GM12875 (cell line): ENCODE measurements at regions not wholly inside any gene's neighbourhood (a gene's known extent, or its start where the extent isn't known, plus 50 kb on each side); places are given as distances from the start of the nearest gene placed in this dataset.
"Not testable (repeated sequence)": the region's sequence is repeated elsewhere in the genome, so short reads cannot be mapped to it uniquely, and the experiment has no call there.

Experiments used
- H3K4me3 ChIP-seq: one replicate; pipeline ENCODE4 v1.5.1; 2011; ENCODE audit warnings: low read depth, low read length, control low read depth
- TF ChIP-seq, protein P1 (sequence below): IDR thresholded peaks from 2 replicates; pipeline ENCODE4 v1.5.1; 2011; ENCODE audit warnings: low read depth, mild to moderate bottlenecking, control low read depth, inconsistent platforms, low read length, moderate library complexity, borderline replicate concordance; ENCODE audit not compliant: insufficient read depth

DNA sequence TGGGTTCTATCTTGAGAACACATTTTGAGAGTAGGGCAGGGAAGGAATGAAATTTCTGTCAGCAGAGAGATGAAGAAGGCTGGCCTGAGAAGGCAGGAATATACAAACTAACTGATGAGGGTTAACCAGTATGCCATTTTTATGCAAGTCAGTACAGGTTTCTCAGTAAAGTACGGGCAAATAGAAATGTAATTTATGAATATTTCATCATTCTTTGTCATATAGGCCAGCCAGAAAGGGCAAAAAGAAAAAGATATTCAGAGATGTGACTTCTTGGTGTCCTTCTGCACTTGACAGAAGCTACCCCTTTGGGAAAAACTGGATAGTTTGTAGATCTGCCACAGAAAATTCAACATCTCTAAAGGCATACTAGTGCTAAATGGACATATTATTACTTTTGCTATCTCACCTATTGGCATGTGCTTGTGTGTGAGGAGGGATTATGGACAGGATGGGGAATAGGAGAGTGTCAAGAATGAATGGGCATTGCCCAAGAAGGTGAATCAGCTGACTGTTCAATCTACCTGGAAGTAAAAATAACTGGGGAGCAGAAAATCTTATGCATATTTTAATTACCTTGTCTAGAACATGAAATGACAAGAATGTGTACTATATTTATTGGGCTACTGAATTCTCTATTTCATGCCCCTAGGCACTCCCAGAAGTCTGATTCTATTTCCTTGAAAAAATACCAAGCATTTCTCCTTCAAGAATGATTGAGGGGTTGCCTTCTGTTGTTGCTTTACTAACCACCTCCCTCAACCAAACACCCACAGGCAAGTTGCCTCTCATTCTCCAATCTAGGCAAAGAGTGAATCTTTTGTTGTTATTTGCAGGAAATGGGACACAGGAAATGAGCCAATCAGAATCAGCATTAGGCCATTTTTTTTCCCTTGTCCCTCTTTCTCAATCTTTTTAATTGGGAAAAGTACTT lies 175.1 kb upstream of the SLC38A2 start:
- TF ChIP-seq, protein P1, sequence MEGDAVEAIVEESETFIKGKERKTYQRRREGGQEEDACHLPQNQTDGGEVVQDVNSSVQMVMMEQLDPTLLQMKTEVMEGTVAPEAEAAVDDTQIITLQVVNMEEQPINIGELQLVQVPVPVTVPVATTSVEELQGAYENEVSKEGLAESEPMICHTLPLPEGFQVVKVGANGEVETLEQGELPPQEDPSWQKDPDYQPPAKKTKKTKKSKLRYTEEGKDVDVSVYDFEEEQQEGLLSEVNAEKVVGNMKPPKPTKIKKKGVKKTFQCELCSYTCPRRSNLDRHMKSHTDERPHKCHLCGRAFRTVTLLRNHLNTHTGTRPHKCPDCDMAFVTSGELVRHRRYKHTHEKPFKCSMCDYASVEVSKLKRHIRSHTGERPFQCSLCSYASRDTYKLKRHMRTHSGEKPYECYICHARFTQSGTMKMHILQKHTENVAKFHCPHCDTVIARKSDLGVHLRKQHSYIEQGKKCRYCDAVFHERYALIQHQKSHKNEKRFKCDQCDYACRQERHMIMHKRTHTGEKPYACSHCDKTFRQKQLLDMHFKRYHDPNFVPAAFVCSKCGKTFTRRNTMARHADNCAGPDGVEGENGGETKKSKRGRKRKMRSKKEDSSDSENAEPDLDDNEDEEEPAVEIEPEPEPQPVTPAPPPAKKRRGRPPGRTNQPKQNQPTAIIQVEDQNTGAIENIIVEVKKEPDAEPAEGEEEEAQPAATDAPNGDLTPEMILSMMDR: no peak

DNA sequence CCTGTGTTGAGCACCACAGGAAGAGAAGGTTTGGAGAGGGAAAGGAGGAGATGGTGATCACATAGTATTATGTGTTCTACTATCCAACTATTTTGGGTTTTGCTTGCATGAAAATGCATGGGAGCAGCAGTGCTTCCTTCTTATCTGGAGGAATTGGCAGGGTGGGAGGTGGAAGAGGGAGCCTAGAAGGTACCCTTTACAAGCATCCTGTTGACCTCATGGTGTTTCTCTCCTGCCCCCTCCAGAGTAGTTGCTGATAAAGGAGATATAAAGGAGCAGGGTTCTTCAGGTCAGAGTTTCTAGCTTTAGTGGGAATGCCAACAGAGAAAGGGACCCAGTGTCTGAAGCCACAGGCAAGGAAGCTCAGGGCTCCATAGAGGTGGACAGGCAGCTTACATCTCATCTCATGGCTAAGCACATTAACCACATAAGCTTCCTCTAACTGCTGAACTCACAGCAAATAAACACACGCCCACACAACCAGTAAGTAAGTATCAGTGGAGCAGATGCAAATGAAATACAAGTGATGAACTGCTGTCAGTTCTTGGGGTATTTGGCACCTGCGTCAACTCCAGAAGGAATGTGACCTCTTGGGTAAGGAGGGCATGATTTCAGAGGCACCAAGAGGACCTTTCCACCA lies 174.2 kb upstream of the SLC38A2 start:
- H3K4me3 ChIP-seq: no peak overlapping the region
- TF ChIP-seq, protein P1: no peak

More for the DNA sequence above, 175.1 kb upstream of the SLC38A2 start:
- no peak overlapping the region for H3K4me3 ChIP-seq

DNA sequence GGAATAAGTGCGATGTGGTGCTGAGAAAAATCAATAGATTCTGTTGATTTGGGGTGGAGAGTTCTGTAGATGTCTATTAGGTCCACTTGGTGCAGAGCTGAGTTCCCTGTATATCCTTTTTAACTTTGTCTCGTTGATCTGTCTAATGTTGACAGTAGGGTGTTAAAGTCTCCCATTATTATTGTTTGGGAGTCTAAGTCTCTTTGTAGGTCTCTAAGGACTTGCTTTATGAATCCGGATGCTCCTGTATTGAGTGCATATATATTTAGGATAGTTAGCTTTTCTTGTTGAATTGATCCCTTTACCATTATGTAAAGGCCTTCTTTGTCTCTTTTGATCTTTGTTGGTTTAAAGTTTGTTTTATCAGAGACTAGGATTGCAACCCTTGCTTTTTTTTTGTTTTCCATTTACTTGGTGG lies 170.8 kb upstream of the SLC38A2 start:
- H3K4me3 ChIP-seq: not testable (repeated sequence)

DNA sequence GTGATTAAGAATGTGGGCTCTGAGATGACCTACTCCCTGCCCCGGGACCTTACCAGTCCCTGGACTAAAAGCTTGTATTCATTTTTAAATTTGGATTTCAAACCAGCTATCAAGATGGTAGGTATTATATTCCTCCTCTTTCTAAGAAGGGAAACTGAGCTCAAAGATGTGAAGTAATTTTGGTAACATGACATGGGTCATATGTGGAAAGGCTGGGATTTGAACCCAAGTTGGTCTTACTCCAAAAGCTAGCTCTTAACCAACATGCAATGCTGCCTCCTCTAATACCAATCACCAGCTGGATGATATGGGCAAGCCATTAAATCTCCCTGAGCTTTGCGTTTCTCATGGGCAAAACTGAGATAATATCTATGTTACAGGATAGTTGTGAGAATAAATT lies 166.4 kb upstream of the SLC38A2 start:
- TF ChIP-seq, protein P1: no peak
- H3K4me3 ChIP-seq: no peak overlapping the region

DNA sequence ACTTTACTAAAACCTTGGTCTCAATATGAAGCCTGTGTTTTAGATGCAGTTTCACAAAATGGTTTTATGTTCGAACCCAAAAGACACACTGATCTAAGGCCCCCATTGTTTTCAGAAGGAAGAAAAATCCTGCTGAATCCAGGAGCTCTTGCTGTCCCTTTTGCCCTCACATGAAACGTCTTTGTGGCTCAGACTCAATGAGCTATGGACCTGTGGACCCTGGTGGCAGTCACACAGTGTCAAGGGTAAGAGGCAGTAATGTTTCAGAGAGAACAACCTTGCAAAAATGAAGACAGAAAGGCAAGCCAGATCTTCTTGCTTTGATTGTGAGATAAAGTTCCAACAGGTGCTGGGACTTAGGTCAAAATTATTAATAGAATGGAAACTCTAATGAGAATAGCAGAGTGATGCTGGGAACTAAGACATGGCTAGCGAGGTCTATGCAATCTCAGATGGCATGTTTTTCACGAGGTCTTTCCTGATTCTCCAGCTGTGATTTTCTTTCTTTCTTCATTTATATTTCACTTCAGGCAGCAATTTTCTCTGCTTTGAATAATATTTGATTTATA lies 164.9 kb upstream of the SLC38A2 start:
- TF ChIP-seq, protein P1: no peak
- no peak overlapping the region for H3K4me3 ChIP-seq

DNA sequence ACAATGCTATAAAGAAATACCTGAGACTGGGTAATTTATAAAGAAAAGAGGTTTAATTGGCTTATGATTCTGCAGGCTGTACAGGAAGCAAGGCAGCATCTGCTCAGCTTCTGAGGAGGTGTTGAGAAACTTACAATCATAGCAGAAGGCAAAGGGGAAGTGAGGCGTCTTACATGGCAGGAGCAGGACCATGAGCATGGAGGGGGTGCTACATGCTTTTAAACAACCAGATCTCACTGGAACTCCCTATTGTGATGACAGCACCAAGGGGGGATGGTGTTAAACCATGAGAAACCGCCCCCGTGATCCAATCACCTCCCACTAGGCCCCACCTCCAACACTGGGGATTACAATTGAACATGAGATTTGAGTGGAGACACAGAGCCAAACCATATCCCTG lies 163.7 kb upstream of the SLC38A2 start:
- H3K4me3 ChIP-seq: not testable (repeated sequence)

DNA sequence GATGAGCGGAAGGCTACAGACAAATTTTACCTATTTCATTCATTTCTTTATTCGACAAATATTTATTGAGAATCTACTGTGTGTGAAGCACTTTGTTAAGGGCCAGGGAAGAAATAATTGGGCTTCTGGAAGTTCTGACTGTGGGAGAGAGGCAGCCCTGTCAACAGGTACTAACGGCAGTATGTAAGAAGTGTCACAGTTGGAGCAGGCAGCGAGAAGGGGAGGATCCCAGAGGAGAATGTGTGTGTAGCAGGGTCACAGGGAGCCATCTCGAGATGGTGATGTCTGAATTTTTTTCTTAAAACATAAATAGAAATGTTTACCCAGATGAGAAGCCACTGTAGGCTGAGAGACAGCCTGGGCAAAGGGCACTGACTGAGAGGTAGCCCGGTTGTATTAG lies 163.3 kb upstream of the SLC38A2 start:
- no peak overlapping the region for H3K4me3 ChIP-seq
- TF ChIP-seq, protein P1: no peak

DNA sequence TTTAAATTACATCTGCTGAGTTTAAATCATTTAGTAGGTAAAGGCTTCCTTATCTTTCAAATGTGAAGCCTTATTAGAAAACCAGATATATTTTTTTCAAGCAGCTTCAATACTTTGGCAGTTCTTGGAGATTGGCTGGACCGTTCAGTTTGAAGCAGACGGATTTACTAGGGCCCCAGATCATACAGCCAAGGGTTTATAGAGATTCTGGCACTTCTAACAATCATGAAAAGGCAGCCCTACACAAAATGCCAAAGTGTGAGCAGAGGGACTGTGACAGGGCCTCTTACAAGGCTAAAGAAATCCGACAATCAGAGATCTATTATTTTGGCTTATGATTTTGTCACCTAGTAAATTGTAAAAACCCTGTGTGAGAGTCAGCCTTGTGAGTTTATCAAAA lies 162.8 kb upstream of the SLC38A2 start:
- TF ChIP-seq, protein P1: no peak
- H3K4me3 ChIP-seq: no peak overlapping the region
